ENCODE measurements at regions not wholly inside any gene's neighbourhood (a gene's known extent, or its start where the extent isn't known, plus 50 kb on each side); places are given as distances from the start of the nearest gene placed in this dataset.

- peaks cover 1% of the 10 kb centered on the region for H3K4me1 ChIP-seq (ENCODE audit: control insufficient read depth, low read depth, low read length)
- H3K56ac ChIP-seq (ENCODE audit: low read length) = no peak overlapping the region
- H3K18ac ChIP-seq (ENCODE audit: low read length) = no peak overlapping the region
- H4K8ac ChIP-seq (ENCODE audit: low read depth, low read length) = no peak overlapping the region
- H3K79me1 ChIP-seq (ENCODE audit: low read length) = peaks cover 2% of the 10 kb centered on the region
- no peaks in the 10 kb centered on the region for H3K27me3 ChIP-seq (ENCODE audit: insufficient read depth, low read length, poor library complexity)
- H3K4me3 ChIP-seq (ENCODE audit: low read length) = no peak overlapping the region
- H2AK5ac ChIP-seq (ENCODE audit: low read length) = no peak overlapping the region
- WGBS (ENCODE audit: extremely low coverage, insufficient coverage, low lambda C conversion rate) = no CpG with 5 or more reads among the region's 1 CpG
- no peak overlapping the region for H3K4ac ChIP-seq (ENCODE audit: low read depth, low read length)
- no peak overlapping the region for H3K4me2 ChIP-seq (ENCODE audit: low read length)
- H3K36me3 ChIP-seq (ENCODE audit: control insufficient read depth, insufficient read depth, low read length) = no peaks in the 10 kb centered on the region
- DNase-seq = no peak
- no peak overlapping the region for H2BK15ac ChIP-seq (replicated peaks; ENCODE audit: low read depth)
- no peak overlapping the region for H3K9ac ChIP-seq (ENCODE audit: low read length)
- H2BK120ac ChIP-seq (ENCODE audit: low read depth, low read length) = no peak overlapping the region
- H2BK5ac ChIP-seq (ENCODE audit: low read length) = no peak overlapping the region
- no peaks in the 10 kb centered on the region for H3K79me2 ChIP-seq (ENCODE audit: control insufficient read depth, insufficient read depth, low read length)
- no peak overlapping the region for H3K23ac ChIP-seq (ENCODE audit: low read length)
- no peak overlapping the region for H3K27ac ChIP-seq (ENCODE audit: low read depth, low read length)
- no peak overlapping the region for H4K5ac ChIP-seq (ENCODE audit: low read length)
These were observed 297.1 kb downstream of the PRL start for GRCh38 chr6:21999741-22000140.

GRCh38 chr6:22001396-22002027 lies 295.3 kb downstream of the PRL start:
- Histone ChIP-seq H2BK5ac (ENCODE audit: low read length) (no peak overlapping the region), H3K56ac (ENCODE audit: low read length) (no peak overlapping the region)

GRCh38 chr6:22003287-22003686 lies 293.5 kb downstream of the PRL start:
- Histone ChIP-seq H4K5ac (ENCODE audit: low read length) (no peak overlapping the region), H3K56ac (ENCODE audit: low read length) (no peak overlapping the region), H3K9ac (ENCODE audit: low read length) (no peak overlapping the region), H3K4me1 (ENCODE audit: control insufficient read depth, low read depth, low read length) (no peaks in the 10 kb centered on the region), H3K18ac (ENCODE audit: low read length) (no peak overlapping the region), H2BK5ac (ENCODE audit: low read length) (no peak overlapping the region), H2BK15ac (replicated peaks; ENCODE audit: low read depth) (no peak overlapping the region), H4K8ac (ENCODE audit: low read depth, low read length) (no peak overlapping the region), H3K36me3 (ENCODE audit: control insufficient read depth, insufficient read depth, low read length) (no peaks in the 10 kb centered on the region), H3K79me1 (ENCODE audit: low read length) (peaks cover 2% of the 10 kb centered on the region), H2AK5ac (ENCODE audit: low read length) (no peak overlapping the region), H3K27me3 (ENCODE audit: insufficient read depth, low read length, poor library complexity) (no peaks in the 10 kb centered on the region), H3K23ac (ENCODE audit: low read length) (no peak overlapping the region), H2BK120ac (ENCODE audit: low read depth, low read length) (no peak overlapping the region), H3K79me2 (ENCODE audit: control insufficient read depth, insufficient read depth, low read length) (no peaks in the 10 kb centered on the region), H3K4ac (ENCODE audit: low read depth, low read length) (no peak overlapping the region), H3K4me2 (ENCODE audit: low read length) (no peak overlapping the region), H3K4me3 (ENCODE audit: low read length) (no peak overlapping the region), H3K27ac (ENCODE audit: low read depth, low read length) (no peak overlapping the region)
- no CpG with 5 or more reads among the region's 3 CpGs for WGBS (ENCODE audit: extremely low coverage, insufficient coverage, low lambda C conversion rate)
- no peak for DNase-seq

More at GRCh38 chr6:22001396-22002027, 295.3 kb downstream of the PRL start:
- Histone ChIP-seq H4K5ac (ENCODE audit: low read length) (no peak overlapping the region), H2BK15ac (replicated peaks; ENCODE audit: low read depth) (no peak overlapping the region), H3K27me3 (ENCODE audit: insufficient read depth, low read length, poor library complexity) (no peaks in the 10 kb centered on the region), H2BK120ac (ENCODE audit: low read depth, low read length) (no peak overlapping the region), H3K9ac (ENCODE audit: low read length) (no peak overlapping the region), H3K4me2 (ENCODE audit: low read length) (no peak overlapping the region), H3K18ac (ENCODE audit: low read length) (no peak overlapping the region), H3K4me1 (ENCODE audit: control insufficient read depth, low read depth, low read length) (no peaks in the 10 kb centered on the region), H3K79me2 (ENCODE audit: control insufficient read depth, insufficient read depth, low read length) (no peaks in the 10 kb centered on the region), H3K23ac (ENCODE audit: low read length) (no peak overlapping the region), H3K27ac (ENCODE audit: low read depth, low read length) (no peak overlapping the region), H3K4me3 (ENCODE audit: low read length) (no peak overlapping the region), H2AK5ac (ENCODE audit: low read length) (no peak overlapping the region), H3K4ac (ENCODE audit: low read depth, low read length) (no peak overlapping the region), H3K79me1 (ENCODE audit: low read length) (peaks cover 2% of the 10 kb centered on the region), H3K36me3 (ENCODE audit: control insufficient read depth, insufficient read depth, low read length) (no peaks in the 10 kb centered on the region), H4K8ac (ENCODE audit: low read depth, low read length) (no peak overlapping the region)
- WGBS (ENCODE audit: extremely low coverage, insufficient coverage, low lambda C conversion rate) = no CpG with 5 or more reads among the region's 2 CpGs
- no peak for DNase-seq

- no peak overlapping the region for H3K56ac ChIP-seq (ENCODE audit: low read length)
- no peak overlapping the region for H3K4me3 ChIP-seq (ENCODE audit: low read length)
- H2BK5ac ChIP-seq (ENCODE audit: low read length) = no peak overlapping the region
- no peak overlapping the region for H3K9ac ChIP-seq (ENCODE audit: low read length)
- H3K18ac ChIP-seq (ENCODE audit: low read length) = no peak overlapping the region
- H3K4me2 ChIP-seq (ENCODE audit: low read length) = no peak overlapping the region
- H3K4ac ChIP-seq (ENCODE audit: low read depth, low read length) = no peak overlapping the region
- H3K79me1 ChIP-seq (ENCODE audit: low read length) = peaks cover 2% of the 10 kb centered on the region
- no peak overlapping the region for H4K5ac ChIP-seq (ENCODE audit: low read length)
- no peaks in the 10 kb centered on the region for H3K79me2 ChIP-seq (ENCODE audit: control insufficient read depth, insufficient read depth, low read length)
- no peak overlapping the region for H4K8ac ChIP-seq (ENCODE audit: low read depth, low read length)
- H2AK5ac ChIP-seq (ENCODE audit: low read length) = no peak overlapping the region
- no peak overlapping the region for H3K27ac ChIP-seq (ENCODE audit: low read depth, low read length)
- H3K23ac ChIP-seq (ENCODE audit: low read length) = no peak overlapping the region
- no peak overlapping the region for H2BK120ac ChIP-seq (ENCODE audit: low read depth, low read length)
- H3K4me1 ChIP-seq (ENCODE audit: control insufficient read depth, low read depth, low read length) = no peaks in the 10 kb centered on the region
- no CpG with 5 or more reads among the region's 3 CpGs for WGBS (ENCODE audit: extremely low coverage, insufficient coverage, low lambda C conversion rate)
- DNase-seq = no peak
- H3K36me3 ChIP-seq (ENCODE audit: control insufficient read depth, insufficient read depth, low read length) = no peaks in the 10 kb centered on the region
- no peaks in the 10 kb centered on the region for H3K27me3 ChIP-seq (ENCODE audit: insufficient read depth, low read length, poor library complexity)
- no peak overlapping the region for H2BK15ac ChIP-seq (replicated peaks; ENCODE audit: low read depth)
These were observed 290.0 kb downstream of the PRL start for GRCh38 chr6:22006795-22007194.

- no peaks in the 10 kb centered on the region for H3K27me3 ChIP-seq (ENCODE audit: insufficient read depth, low read length, poor library complexity)
- H4K5ac ChIP-seq (ENCODE audit: low read length) = no peak overlapping the region
- no peak overlapping the region for H2AK5ac ChIP-seq (ENCODE audit: low read length)
- H3K9ac ChIP-seq (ENCODE audit: low read length) = no peak overlapping the region
- WGBS (ENCODE audit: extremely low coverage, insufficient coverage, low lambda C conversion rate) = no CpG with 5 or more reads among the region's 3 CpGs
- no peak overlapping the region for H3K23ac ChIP-seq (ENCODE audit: low read length)
- no peak overlapping the region for H3K4me3 ChIP-seq (ENCODE audit: low read length)
- no peak overlapping the region for H3K56ac ChIP-seq (ENCODE audit: low read length)
- H3K4me2 ChIP-seq (ENCODE audit: low read length) = no peak overlapping the region
- H3K4ac ChIP-seq (ENCODE audit: low read depth, low read length) = no peak overlapping the region
- H2BK120ac ChIP-seq (ENCODE audit: low read depth, low read length) = no peak overlapping the region
- H3K27ac ChIP-seq (ENCODE audit: low read depth, low read length) = no peak overlapping the region
- H3K4me1 ChIP-seq (ENCODE audit: control insufficient read depth, low read depth, low read length) = no peaks in the 10 kb centered on the region
- H3K36me3 ChIP-seq (ENCODE audit: control insufficient read depth, insufficient read depth, low read length) = no peaks in the 10 kb centered on the region
- no peak overlapping the region for H3K18ac ChIP-seq (ENCODE audit: low read length)
- no peaks in the 10 kb centered on the region for H3K79me2 ChIP-seq (ENCODE audit: control insufficient read depth, insufficient read depth, low read length)
- H3K79me1 ChIP-seq (ENCODE audit: low read length) = peaks cover 6% of the 10 kb centered on the region
- no peak overlapping the region for H2BK15ac ChIP-seq (replicated peaks; ENCODE audit: low read depth)
- no peak overlapping the region for H4K8ac ChIP-seq (ENCODE audit: low read depth, low read length)
- no peak overlapping the region for H2BK5ac ChIP-seq (ENCODE audit: low read length)
- DNase-seq = no peak
These were observed 289.4 kb downstream of the PRL start for GRCh38 chr6:22007469-22007868.

- no peak overlapping the region for H3K27ac ChIP-seq (ENCODE audit: low read depth, low read length)
- no CpG with 5 or more reads among the region's 3 CpGs for WGBS (ENCODE audit: extremely low coverage, insufficient coverage, low lambda C conversion rate)
- H3K4me2 ChIP-seq (ENCODE audit: low read length) = no peak overlapping the region
- no peak overlapping the region for H4K5ac ChIP-seq (ENCODE audit: low read length)
- no peak overlapping the region for H2BK5ac ChIP-seq (ENCODE audit: low read length)
- H3K27me3 ChIP-seq (ENCODE audit: insufficient read depth, low read length, poor library complexity) = no peaks in the 10 kb centered on the region
- H3K79me1 ChIP-seq (ENCODE audit: low read length) = peaks cover 6% of the 10 kb centered on the region
- no peak overlapping the region for H3K56ac ChIP-seq (ENCODE audit: low read length)
- H2BK15ac ChIP-seq (replicated peaks; ENCODE audit: low read depth) = no peak overlapping the region
- H2AK5ac ChIP-seq (ENCODE audit: low read length) = no peak overlapping the region
- H3K4me1 ChIP-seq (ENCODE audit: control insufficient read depth, low read depth, low read length) = no peaks in the 10 kb centered on the region
- H3K9ac ChIP-seq (ENCODE audit: low read length) = no peak overlapping the region
- H3K23ac ChIP-seq (ENCODE audit: low read length) = no peak overlapping the region
- no peak overlapping the region for H4K8ac ChIP-seq (ENCODE audit: low read depth, low read length)
- H3K18ac ChIP-seq (ENCODE audit: low read length) = no peak overlapping the region
- no peak for DNase-seq
- no peaks in the 10 kb centered on the region for H3K79me2 ChIP-seq (ENCODE audit: control insufficient read depth, insufficient read depth, low read length)
- no peaks in the 10 kb centered on the region for H3K36me3 ChIP-seq (ENCODE audit: control insufficient read depth, insufficient read depth, low read length)
- H2BK120ac ChIP-seq (ENCODE audit: low read depth, low read length) = no peak overlapping the region
- no peak overlapping the region for H3K4me3 ChIP-seq (ENCODE audit: low read length)
- H3K4ac ChIP-seq (ENCODE audit: low read depth, low read length) = no peak overlapping the region
These were observed 288.5 kb downstream of the PRL start for GRCh38 chr6:22008248-22008836.

All from mesendoderm (in vitro differentiated cells).